HG03066 (cell line): ENCODE measurements at regions not wholly inside any gene's neighbourhood (a gene's known extent, or its start where the extent isn't known, plus 50 kb on each side); places are given as distances from the start of the nearest gene placed in this dataset.
"Not testable (repeated sequence)": the region's sequence is repeated elsewhere in the genome, so short reads cannot be mapped to it uniquely, and the experiment has no call there.

Experiments
- ATAC-seq: cut with Tn5 transposase; IDR thresholded peaks from one replicate; pipeline ENCODE4 v1.9.1; 2021; ENCODE audit warnings: low read depth; ENCODE audit not compliant: unreplicated experiment

- no peak for ATAC-seq
Observed at GRCh38 chr12:83349907-83350611, 663.4 kb downstream of the TMTC2 start.

- ATAC-seq, result no peak
Observed at GRCh38 chr12:83346333-83346732, 659.6 kb downstream of the TMTC2 start.

- no peak for ATAC-seq
Observed at GRCh38 chr12:83343767-83344166, 657.1 kb downstream of the TMTC2 start.

GRCh38 chr12:83335748-83336147 is 649.0 kb downstream of the TMTC2 start:
- no peak for ATAC-seq

GRCh38 chr12:83326666-83327065 is 640.0 kb downstream of the TMTC2 start:
- no peak for ATAC-seq

GRCh38 chr12:83323866-83324265 is 637.2 kb downstream of the TMTC2 start:
- no peak for ATAC-seq

- ATAC-seq, result no peak
Observed at GRCh38 chr12:83322809-83323208, 636.1 kb downstream of the TMTC2 start.

GRCh38 chr12:83321971-83322370 is 635.3 kb downstream of the TMTC2 start:
- ATAC-seq, result no peak

GRCh38 chr12:83320350-83320749 is 633.6 kb downstream of the TMTC2 start:
- no peak for ATAC-seq

GRCh38 chr12:83318386-83319098 is 631.8 kb downstream of the TMTC2 start:
- ATAC-seq, result no peak

GRCh38 chr12:83317595-83317994 is 630.9 kb downstream of the TMTC2 start:
- no peak for ATAC-seq

GRCh38 chr12:83313827-83314226 is 627.1 kb downstream of the TMTC2 start:
- no peak for ATAC-seq

- no peak for ATAC-seq
Observed at GRCh38 chr12:83313322-83313721, 626.6 kb downstream of the TMTC2 start.

GRCh38 chr12:83276904-83277303 is 590.2 kb downstream of the TMTC2 start:
- ATAC-seq, result no peak

- no peak for ATAC-seq
Observed at GRCh38 chr12:83271201-83271600, 584.5 kb downstream of the TMTC2 start.

- no peak for ATAC-seq
Observed at GRCh38 chr12:83265808-83266207, 579.1 kb downstream of the TMTC2 start.

- no peak for ATAC-seq
Observed at GRCh38 chr12:83261998-83262397, 575.3 kb downstream of the TMTC2 start.

- not testable (repeated sequence) for ATAC-seq
Observed at GRCh38 chr12:83260126-83260525, 573.4 kb downstream of the TMTC2 start.

- ATAC-seq, result no peak
Observed at GRCh38 chr12:83257726-83258125, 571.0 kb downstream of the TMTC2 start.

- no peak for ATAC-seq
Observed at GRCh38 chr12:83256562-83256961, 569.9 kb downstream of the TMTC2 start.

GRCh38 chr12:83250866-83251265 is 564.2 kb downstream of the TMTC2 start:
- ATAC-seq, result no peak

- ATAC-seq, result no peak
Observed at GRCh38 chr12:83245156-83245555, 558.5 kb downstream of the TMTC2 start.
